Smooth muscle cell (in vitro differentiated cells): ENCODE measurements at regions not wholly inside any gene's neighbourhood (a gene's known extent, or its start where the extent isn't known, plus 50 kb on each side); places are given as distances from the start of the nearest gene placed in this dataset.

Experiments used
- DNase-seq: peaks from one replicate; lab custom pipeline; 2025; ENCODE audit not compliant: unreplicated experiment; lab: John Stamatoyannopoulos, UW
- H2AFZ ChIP-seq: fragments of 200-600 bp; sonication (generic); 2 replicates; pipeline ENCODE4 v1.6.0; 2016; ENCODE audit warnings: antibody characterized with exemption, low read depth, mild to moderate bottlenecking
- H3F3A ChIP-seq: fragments of 200-600 bp; sonication (generic); 2 replicates; pipeline ENCODE4 v1.6.0; 2017; ENCODE audit warnings: antibody characterized with exemption, low read depth
- H3K27ac ChIP-seq: fragments of 200-600 bp; sonication (generic); 2 replicates; pipeline ENCODE4 v1.5.1; 2016; ENCODE audit warnings: low read depth, mild to moderate bottlenecking
- H3K27me3 ChIP-seq: fragments of 200-600 bp; sonication (generic); 2 replicates; pipeline ENCODE4 v1.6.1; 2016; ENCODE audit warnings: low read depth, mild to moderate bottlenecking
- H3K36me3 ChIP-seq: fragments of 200-600 bp; sonication (generic); 2 replicates; pipeline ENCODE4 v1.5.1; 2016; ENCODE audit warnings: low read depth
- H3K4me1 ChIP-seq: fragments of 200-600 bp; sonication (generic); 2 replicates; pipeline ENCODE4 v1.5.1; 2016; ENCODE audit warnings: low read depth
- H3K4me2 ChIP-seq: fragments of 200-600 bp; sonication (generic); 2 replicates; pipeline ENCODE4 v1.6.0; 2016; ENCODE audit warnings: mild to moderate bottlenecking
- H3K4me3 ChIP-seq: fragments of 200-600 bp; sonication (generic); 2 replicates; pipeline ENCODE4 v1.5.1; 2016; ENCODE audit warnings: mild to moderate bottlenecking
- H3K79me2 ChIP-seq: fragments of 200-600 bp; sonication (generic); 2 replicates; pipeline ENCODE4 v1.6.0; 2016; ENCODE audit warnings: low read depth, mild to moderate bottlenecking
- H3K9ac ChIP-seq: fragments of 200-600 bp; sonication (generic); 2 replicates; pipeline ENCODE4 v1.6.0; 2016; ENCODE audit warnings: low read depth
- H3K9me3 ChIP-seq: fragments of 200-600 bp; sonication (generic); replicated peaks from 2 replicates; pipeline ENCODE4 v1.5.1; 2016; ENCODE audit warnings: low read depth
- H4K20me1 ChIP-seq: fragments of 200-600 bp; sonication (generic); 2 replicates; pipeline ENCODE4 v1.6.0; 2016; ENCODE audit warnings: low read depth
- CTCF ChIP-seq: fragments of 200-600 bp; sonication (generic); IDR thresholded peaks from 2 replicates; pipeline ENCODE4 v1.5.1; 2017; ENCODE audit warnings: borderline replicate concordance, mild to moderate bottlenecking, antibody characterized with exemption; ENCODE audit not compliant: insufficient read depth, poor library complexity, severe bottlenecking
- WGBS: methylation state at CpG from one replicate; pipeline ENCODE4 v1.1.7; 2016; ENCODE audit warnings: low lambda C conversion rate; 5-methylcytosine and 5-hydroxymethylcytosine counted together

- no peak for DNase-seq
These were observed 306.1 kb downstream of the PCDH7 start for GRCh38 chr4:31026256-31026655.

GRCh38 chr4:31034550-31034949 is 314.4 kb downstream of the PCDH7 start:
- Histone ChIP-seq H2AFZ (no peak overlapping the region), H3K9me3 (no peaks in the 10 kb centered on the region), H3F3A (no peaks in the 10 kb centered on the region), H3K4me1 (no peaks in the 10 kb centered on the region), H3K27me3 (no peaks in the 10 kb centered on the region), H4K20me1 (no peaks in the 10 kb centered on the region), H3K79me2 (no peaks in the 10 kb centered on the region), H3K36me3 (no peaks in the 10 kb centered on the region), H3K4me2 (no peak overlapping the region), H3K4me3 (no peak overlapping the region), H3K27ac (no peak overlapping the region), H3K9ac (no peak overlapping the region)
- no peak for DNase-seq
- 67% methylated on average over 3 of the region's 3 CpGs for WGBS
- TF ChIP-seq CTCF, result no peak

More at GRCh38 chr4:31026256-31026655, 306.1 kb downstream of the PCDH7 start:
- H3K79me2 ChIP-seq, result no peaks in the 10 kb centered on the region
- no peak for TF ChIP-seq CTCF
- H3K4me1 ChIP-seq, result no peaks in the 10 kb centered on the region
- H3K4me3 ChIP-seq, result no peak overlapping the region
- no peaks in the 10 kb centered on the region for H4K20me1 ChIP-seq
- no peaks in the 10 kb centered on the region for H3K9me3 ChIP-seq
- H3K27me3 ChIP-seq, result no peaks in the 10 kb centered on the region
- 91% methylated on average over 5 of the region's 5 CpGs for WGBS
- no peak overlapping the region for H3K4me2 ChIP-seq
- no peak overlapping the region for H3K27ac ChIP-seq
- H3F3A ChIP-seq, result no peaks in the 10 kb centered on the region
- no peak overlapping the region for H3K9ac ChIP-seq
- no peak overlapping the region for H2AFZ ChIP-seq
- H3K36me3 ChIP-seq, result no peaks in the 10 kb centered on the region

- Histone ChIP-seq H4K20me1 (no peaks in the 10 kb centered on the region), H3K9me3 (no peaks in the 10 kb centered on the region), H3K4me1 (peaks cover 2% of the 10 kb centered on the region), H3K4me3 (no peak overlapping the region), H3K27ac (no peak overlapping the region), H3K36me3 (no peaks in the 10 kb centered on the region), H3K27me3 (no peaks in the 10 kb centered on the region), H3K9ac (no peak overlapping the region), H2AFZ (no peak overlapping the region), H3F3A (no peaks in the 10 kb centered on the region), H3K79me2 (no peaks in the 10 kb centered on the region), H3K4me2 (no peak overlapping the region)
- no peak for DNase-seq
- TF ChIP-seq CTCF, result no peak
- WGBS, result 97% methylated on average over 1 of the region's 1 CpG
These were observed 315.6 kb downstream of the PCDH7 start for GRCh38 chr4:31035761-31036160.

GRCh38 chr4:31037703-31038102 is 317.5 kb downstream of the PCDH7 start:
- no peak for TF ChIP-seq CTCF

More at GRCh38 chr4:31037703-31038102, 317.5 kb downstream of the PCDH7 start:
- Histone ChIP-seq H3K36me3 (no peaks in the 10 kb centered on the region), H4K20me1 (no peaks in the 10 kb centered on the region), H3K9me3 (no peaks in the 10 kb centered on the region), H3K4me3 (no peak overlapping the region), H3K27ac (no peak overlapping the region), H3K79me2 (no peaks in the 10 kb centered on the region), H3K4me2 (no peak overlapping the region), H2AFZ (no peak overlapping the region), H3F3A (no peaks in the 10 kb centered on the region), H3K27me3 (no peaks in the 10 kb centered on the region), H3K9ac (no peak overlapping the region), H3K4me1 (peaks cover 15% of the 10 kb centered on the region)
- no peak for DNase-seq
